OCI-LY1 (cell line): ENCODE measurements at regions not wholly inside any gene's neighbourhood (a gene's known extent, or its start where the extent isn't known, plus 50 kb on each side); places are given as distances from the start of the nearest gene placed in this dataset.

Experiments used
- H2AFZ ChIP-seq: fragments of 200-600 bp; sonication (generic), shearing (Covaris generic); 2 replicates; pipeline ENCODE4 v1.6.0; 2014; ENCODE audit warnings: antibody characterized with exemption, mild to moderate bottlenecking, low read length
- H3F3A ChIP-seq: fragments of 200-600 bp; sonication (generic), shearing (Covaris generic); 2 replicates; pipeline ENCODE4 v1.6.0; 2014; ENCODE audit warnings: mild to moderate bottlenecking, antibody characterized with exemption, low read length, moderate library complexity; ENCODE audit not compliant: insufficient read depth
- H3K27ac ChIP-seq: fragments of 200-600 bp; sonication (generic); 2 replicates; pipeline ENCODE4 v1.5.1; 2014; ENCODE audit warnings: low read length, mixed run types, mild to moderate bottlenecking, low read depth; ENCODE audit not compliant: poor library complexity, severe bottlenecking
- H3K27me3 ChIP-seq: fragments of 200-600 bp; sonication (generic); 2 replicates; pipeline ENCODE4 v1.6.0; 2014; ENCODE audit warnings: antibody characterized with exemption, mild to moderate bottlenecking, low read length, moderate library complexity; ENCODE audit not compliant: insufficient read depth
- H3K36me3 ChIP-seq: fragments of 200-600 bp; sonication (generic); 2 replicates; pipeline ENCODE4 v1.6.1; 2014; ENCODE audit warnings: mild to moderate bottlenecking, antibody characterized with exemption, low read length, moderate library complexity, mixed read lengths; ENCODE audit not compliant: insufficient read depth
- H3K4me1 ChIP-seq: fragments of 200-600 bp; sonication (generic); 2 replicates; pipeline ENCODE4 v1.5.1; 2014; ENCODE audit warnings: mild to moderate bottlenecking, low read length, moderate library complexity; ENCODE audit not compliant: insufficient read depth, severe bottlenecking
- H3K4me2 ChIP-seq: fragments of 200-600 bp; sonication (generic), shearing (Covaris generic); 2 replicates; pipeline ENCODE4 v1.6.1; 2014; ENCODE audit warnings: low read length
- H3K4me3 ChIP-seq: fragments of 200-600 bp; sonication (generic); 2 replicates; pipeline ENCODE4 v1.5.1; 2014; ENCODE audit warnings: low read length, low read depth, mild to moderate bottlenecking, mixed read lengths; ENCODE audit not compliant: poor library complexity, severe bottlenecking
- H3K79me2 ChIP-seq: fragments of 200-600 bp; shearing (Covaris generic); 2 replicates; pipeline ENCODE4 v1.6.1; 2016; ENCODE audit warnings: mixed run types, low read length, mixed read lengths; ENCODE audit not compliant: insufficient read depth
- H3K9ac ChIP-seq: fragments of 200-600 bp; sonication (generic), shearing (Covaris generic); 2 replicates; pipeline ENCODE4 v1.6.1; 2014; ENCODE audit warnings: mild to moderate bottlenecking, low read length, mixed read lengths
- H3K9me2 ChIP-seq: fragments of 200-600 bp; sonication (generic), shearing (Covaris generic); 2 replicates; pipeline ENCODE4 v1.6.1; 2014; ENCODE audit warnings: low read depth, mild to moderate bottlenecking, low read length, mixed read lengths
- H3K9me3 ChIP-seq: fragments of 200-600 bp; shearing (Covaris generic); 2 replicates; pipeline ENCODE4 v1.6.1; 2014; ENCODE audit warnings: low read length, mixed read lengths
- H4K20me1 ChIP-seq: fragments of 200-600 bp; sonication (generic), shearing (Covaris generic); 2 replicates; pipeline ENCODE4 v1.6.0; 2016; ENCODE audit warnings: mild to moderate bottlenecking, low read length; ENCODE audit not compliant: insufficient read depth
- EZH2 ChIP-seq: fragments of 200-600 bp; sonication (generic), shearing (Covaris generic); IDR thresholded peaks from 2 replicates; pipeline ENCODE4 v1.8.0; 2017; ENCODE audit warnings: borderline replicate concordance, mixed run types, mild to moderate bottlenecking, antibody characterized with exemption, low read length, moderate library complexity, mixed read lengths
- TF ChIP-seq, protein P1 (sequence below): fragments of 200-600 bp; sonication (generic), shearing (Covaris generic); IDR thresholded peaks from 2 replicates; pipeline ENCODE4 v1.5.1; 2017; ENCODE audit warnings: mild to moderate bottlenecking, antibody characterized with exemption, low read length, moderate library complexity, mixed read lengths

- H3K27ac ChIP-seq: no peak overlapping the region
- H3K9me3 ChIP-seq: no peaks in the 10 kb centered on the region
- no peaks in the 10 kb centered on the region for H4K20me1 ChIP-seq
- TF ChIP-seq EZH2: no peak
- TF ChIP-seq, protein P1, sequence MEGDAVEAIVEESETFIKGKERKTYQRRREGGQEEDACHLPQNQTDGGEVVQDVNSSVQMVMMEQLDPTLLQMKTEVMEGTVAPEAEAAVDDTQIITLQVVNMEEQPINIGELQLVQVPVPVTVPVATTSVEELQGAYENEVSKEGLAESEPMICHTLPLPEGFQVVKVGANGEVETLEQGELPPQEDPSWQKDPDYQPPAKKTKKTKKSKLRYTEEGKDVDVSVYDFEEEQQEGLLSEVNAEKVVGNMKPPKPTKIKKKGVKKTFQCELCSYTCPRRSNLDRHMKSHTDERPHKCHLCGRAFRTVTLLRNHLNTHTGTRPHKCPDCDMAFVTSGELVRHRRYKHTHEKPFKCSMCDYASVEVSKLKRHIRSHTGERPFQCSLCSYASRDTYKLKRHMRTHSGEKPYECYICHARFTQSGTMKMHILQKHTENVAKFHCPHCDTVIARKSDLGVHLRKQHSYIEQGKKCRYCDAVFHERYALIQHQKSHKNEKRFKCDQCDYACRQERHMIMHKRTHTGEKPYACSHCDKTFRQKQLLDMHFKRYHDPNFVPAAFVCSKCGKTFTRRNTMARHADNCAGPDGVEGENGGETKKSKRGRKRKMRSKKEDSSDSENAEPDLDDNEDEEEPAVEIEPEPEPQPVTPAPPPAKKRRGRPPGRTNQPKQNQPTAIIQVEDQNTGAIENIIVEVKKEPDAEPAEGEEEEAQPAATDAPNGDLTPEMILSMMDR: no peak
- H3K27me3 ChIP-seq: no peaks in the 10 kb centered on the region
- H3K4me3 ChIP-seq: no peak overlapping the region
- no peak overlapping the region for H2AFZ ChIP-seq
- no peak overlapping the region for H3K4me2 ChIP-seq
- H3K9me2 ChIP-seq: no peaks in the 10 kb centered on the region
- no peaks in the 10 kb centered on the region for H3K4me1 ChIP-seq
- H3K9ac ChIP-seq: no peak overlapping the region
- H3K36me3 ChIP-seq: no peaks in the 10 kb centered on the region
- H3K79me2 ChIP-seq: no peaks in the 10 kb centered on the region
- H3F3A ChIP-seq: no peaks in the 10 kb centered on the region
Observed at GRCh38 chr11:70873736-70874412, 378.5 kb downstream of the SHANK2 start.

DNA sequence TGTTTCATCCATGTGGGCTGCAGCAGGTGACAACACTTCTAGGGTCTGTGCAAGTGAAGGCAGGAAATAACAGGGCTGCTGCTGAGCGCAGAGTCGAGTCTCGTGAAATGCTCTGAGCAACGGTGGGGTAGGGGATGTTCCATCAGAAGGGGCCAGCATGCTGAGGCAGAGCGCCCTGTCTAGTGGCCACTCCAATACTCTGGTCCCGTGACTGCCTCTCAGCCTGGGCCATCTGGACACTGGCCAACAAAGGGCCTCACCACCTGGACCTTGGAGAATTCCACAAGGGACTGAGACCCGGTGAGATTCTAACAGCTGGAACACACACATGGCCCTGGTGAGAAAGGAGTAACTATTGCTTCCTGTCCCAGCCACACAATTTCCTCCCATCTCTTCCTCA lies 375.7 kb downstream of the SHANK2 start:
- Histone ChIP-seq H3K79me2 (no peaks in the 10 kb centered on the region), H3K9me2 (no peaks in the 10 kb centered on the region), H3K9me3 (no peaks in the 10 kb centered on the region), H3K27ac (no peak overlapping the region), H2AFZ (no peak overlapping the region), H3K27me3 (no peaks in the 10 kb centered on the region), H3K4me1 (no peaks in the 10 kb centered on the region), H3F3A (no peaks in the 10 kb centered on the region), H3K4me3 (no peak overlapping the region), H3K36me3 (no peaks in the 10 kb centered on the region), H3K9ac (no peak overlapping the region), H3K4me2 (no peak overlapping the region), H4K20me1 (no peaks in the 10 kb centered on the region)
- TF ChIP-seq EZH2: no peak
- TF ChIP-seq, protein P1: no peak

GRCh38 chr11:70877151-70877550 lies 375.2 kb downstream of the SHANK2 start:
- Histone ChIP-seq H3K9me3 (no peaks in the 10 kb centered on the region), H3K4me2 (no peak overlapping the region), H3K27me3 (no peaks in the 10 kb centered on the region), H3K27ac (no peak overlapping the region), H3K9ac (no peak overlapping the region), H3K4me3 (no peak overlapping the region), H4K20me1 (no peaks in the 10 kb centered on the region), H2AFZ (no peak overlapping the region), H3K9me2 (no peaks in the 10 kb centered on the region), H3K79me2 (no peaks in the 10 kb centered on the region), H3K4me1 (no peaks in the 10 kb centered on the region), H3F3A (no peaks in the 10 kb centered on the region), H3K36me3 (no peaks in the 10 kb centered on the region)
- TF ChIP-seq EZH2: no peak
- TF ChIP-seq, protein P1: no peak
